ENCODE measurements at regions not wholly inside any gene's neighbourhood (a gene's known extent, or its start where the extent isn't known, plus 50 kb on each side); places are given as distances from the start of the nearest gene placed in this dataset.

DNA sequence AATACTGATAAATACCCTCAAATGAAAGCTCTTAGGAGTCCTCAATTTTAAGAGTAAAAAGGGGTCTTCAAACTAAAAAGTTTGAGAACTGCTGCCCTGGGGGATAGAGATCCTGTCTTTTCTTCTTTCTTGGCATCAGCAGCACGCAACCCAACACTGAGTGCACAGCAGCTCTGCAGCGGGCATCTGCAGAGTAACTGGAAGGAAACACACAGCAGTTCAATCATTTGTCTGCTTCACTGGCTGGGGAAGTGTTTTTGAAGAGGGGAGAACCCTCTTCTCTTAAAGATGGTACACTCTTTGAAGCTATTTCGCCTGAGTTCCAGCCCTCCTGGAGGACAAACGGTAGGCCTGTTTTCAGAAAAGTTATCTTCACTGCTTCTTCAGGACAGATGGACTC is 193.6 kb downstream of the FGFR2 start:
- no peak for DNase-seq (ENCODE audit: low read depth)
- no peak for TF ChIP-seq CTCF (IDR thresholded peaks at IDR 0.05; ENCODE audit: low read length, missing control alignments)
- no peak overlapping the region for H3K4me3 ChIP-seq (replicated peaks; ENCODE audit: low read depth, low read length)

GRCh38 chr10:121405096-121405495 is 193.1 kb downstream of the FGFR2 start:
- no peak overlapping the region for H3K4me3 ChIP-seq (replicated peaks; ENCODE audit: low read depth, low read length)
- TF ChIP-seq CTCF (IDR thresholded peaks at IDR 0.05; ENCODE audit: low read length, missing control alignments): no peak

DNA sequence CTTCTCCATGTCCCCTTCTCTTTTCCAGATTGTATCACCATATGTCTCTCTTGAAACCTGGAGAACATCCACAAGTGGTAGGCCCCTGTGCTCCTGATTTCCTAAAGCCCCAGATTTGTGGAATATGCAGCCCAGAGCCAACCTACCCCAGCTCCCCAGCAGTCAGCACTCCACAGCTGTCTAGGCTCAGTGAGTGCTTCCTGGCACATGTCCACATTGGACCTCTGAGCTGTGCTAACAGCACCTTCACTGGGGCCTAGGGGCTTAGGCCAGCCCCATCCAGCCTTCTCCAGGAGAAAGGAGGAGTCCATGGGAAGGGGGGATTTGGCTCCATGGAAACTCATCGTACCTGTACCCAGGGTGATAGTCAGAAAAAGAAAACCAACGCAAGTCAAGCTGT is 192.7 kb downstream of the FGFR2 start:
- TF ChIP-seq CTCF (IDR thresholded peaks at IDR 0.05; ENCODE audit: low read length, missing control alignments): no peak
- no peak overlapping the region for H3K4me3 ChIP-seq (replicated peaks; ENCODE audit: low read depth, low read length)
- no peak for DNase-seq (ENCODE audit: low read depth)

More at GRCh38 chr10:121405096-121405495, 193.1 kb downstream of the FGFR2 start:
- DNase-seq (ENCODE audit: low read depth): no peak

DNA sequence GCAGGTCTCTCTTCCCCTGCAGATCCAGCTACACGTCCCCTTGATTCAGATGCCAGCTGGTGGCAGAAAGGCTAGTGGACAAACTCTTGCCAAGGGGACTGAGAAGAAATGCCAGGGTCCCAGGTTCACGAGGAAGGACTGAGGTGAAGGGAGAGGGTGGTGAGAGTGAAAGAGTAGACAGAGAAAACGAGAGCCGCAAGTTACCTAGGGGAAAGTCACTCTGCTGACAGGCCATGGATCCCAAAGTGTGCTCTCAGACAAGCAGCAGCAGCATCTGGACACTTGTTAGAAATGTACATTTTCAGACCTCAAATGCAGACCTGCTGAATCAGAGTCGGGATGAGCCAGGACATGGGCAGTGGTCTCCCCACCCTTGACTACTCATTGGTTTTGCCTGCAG is 192.3 kb downstream of the FGFR2 start:
- DNase-seq (ENCODE audit: low read depth): no peak
- no peak overlapping the region for H3K4me3 ChIP-seq (replicated peaks; ENCODE audit: low read depth, low read length)
- no peak for TF ChIP-seq CTCF (IDR thresholded peaks at IDR 0.05; ENCODE audit: low read length, missing control alignments)

- DNase-seq (ENCODE audit: low read depth): no peak
- TF ChIP-seq CTCF (IDR thresholded peaks at IDR 0.05; ENCODE audit: low read length, missing control alignments): no peak
- no peak overlapping the region for H3K4me3 ChIP-seq (replicated peaks; ENCODE audit: low read depth, low read length)
These were observed 191.3 kb downstream of the FGFR2 start for GRCh38 chr10:121406823-121407545.

GRCh38 chr10:121409466-121410104 is 188.7 kb downstream of the FGFR2 start:
- no peak for DNase-seq (ENCODE audit: low read depth)
- TF ChIP-seq CTCF (IDR thresholded peaks at IDR 0.05; ENCODE audit: low read length, missing control alignments): no peak
- no peak overlapping the region for H3K4me3 ChIP-seq (replicated peaks; ENCODE audit: low read depth, low read length)

DNA sequence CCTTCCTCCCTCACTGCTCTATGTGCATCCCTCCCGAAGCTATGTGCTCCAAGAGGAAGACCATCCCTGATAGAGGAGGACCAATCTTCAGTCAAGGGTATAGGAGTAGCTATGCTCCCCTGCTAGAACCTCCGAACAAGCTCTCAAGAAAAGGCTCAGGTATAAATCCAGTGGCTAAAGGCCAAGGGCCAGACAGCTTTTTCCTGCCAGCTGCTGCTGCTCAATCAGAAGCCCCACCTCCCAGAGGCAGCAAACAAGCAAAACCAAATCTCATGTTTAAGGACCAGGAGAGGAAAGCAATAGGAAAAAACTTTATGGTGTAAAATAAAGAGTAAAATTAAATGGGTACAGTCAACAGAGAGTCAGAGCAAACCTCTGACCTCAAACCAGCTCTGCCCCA is 187.2 kb downstream of the FGFR2 start:
- no peak for TF ChIP-seq CTCF (IDR thresholded peaks at IDR 0.05; ENCODE audit: low read length, missing control alignments)
- DNase-seq (ENCODE audit: low read depth): no peak
- no peak overlapping the region for H3K4me3 ChIP-seq (replicated peaks; ENCODE audit: low read depth, low read length)
